MM.1S (cell line): ENCODE measurements at regions not wholly inside any gene's neighbourhood (a gene's known extent, or its start where the extent isn't known, plus 50 kb on each side); places are given as distances from the start of the nearest gene placed in this dataset.
A peak's percentile ranks its signal among the peaks of the same experiment; 100 is the strongest.

ENCODE experiments used
- DNase-seq: peaks from one replicate; pipeline ENCODE4 v3.0.0-alpha.2; 2015
- H2AFZ ChIP-seq: fragments of 300-600 bp; sonication (generic); 2 replicates; pipeline ENCODE4 v1.6.0; 2016; ENCODE audit warnings: antibody characterized with exemption, low read length
- H3F3A ChIP-seq: fragments of 300-600 bp; sonication (generic); 2 replicates; pipeline ENCODE4 v1.6.1; 2016; ENCODE audit warnings: mild to moderate bottlenecking, antibody characterized with exemption, low read length, moderate library complexity, mixed read lengths; ENCODE audit not compliant: insufficient read depth
- H3K27ac ChIP-seq: fragments of 300-600 bp; sonication (generic); 2 replicates; pipeline ENCODE4 v1.5.1; 2016; ENCODE audit warnings: mild to moderate bottlenecking, low read length
- H3K27me3 ChIP-seq: fragments of 300-600 bp; sonication (generic); replicated peaks from 2 replicates; pipeline ENCODE4 v1.6.0; 2016; ENCODE audit warnings: low read length; ENCODE audit not compliant: insufficient read depth
- H3K36me3 ChIP-seq: fragments of 300-600 bp; sonication (generic); replicated peaks from 2 replicates; pipeline ENCODE4 v1.6.1; 2016; ENCODE audit warnings: mild to moderate bottlenecking, low read length, mixed read lengths; ENCODE audit not compliant: insufficient read depth
- H3K4me1 ChIP-seq: fragments of 300-600 bp; sonication (generic); 2 replicates; pipeline ENCODE4 v1.6.1; 2016; ENCODE audit warnings: low read length, mixed read lengths
- H3K4me2 ChIP-seq: fragments of 300-600 bp; sonication (generic); 2 replicates; pipeline ENCODE4 v1.6.0; 2016; ENCODE audit warnings: low read depth, low read length
- H3K4me3 ChIP-seq: fragments of 300-600 bp; sonication (generic); 2 replicates; pipeline ENCODE4 v1.5.1; 2016; ENCODE audit warnings: low read length, mixed read lengths
- H3K79me2 ChIP-seq: fragments of 300-600 bp; sonication (generic); 2 replicates; pipeline ENCODE4 v1.6.1; 2016; ENCODE audit warnings: mixed run types, low read length, mixed read lengths
- H3K9ac ChIP-seq: fragments of 300-600 bp; sonication (generic); 2 replicates; pipeline ENCODE4 v1.6.1; 2016; ENCODE audit warnings: low read length, mixed read lengths
- H3K9me2 ChIP-seq: fragments of 300-600 bp; sonication (generic); replicated peaks from 2 replicates; pipeline ENCODE4 v1.6.1; 2016; ENCODE audit warnings: mild to moderate bottlenecking, low read length, mixed read lengths; ENCODE audit not compliant: insufficient read depth
- H3K9me3 ChIP-seq: fragments of 300-600 bp; sonication (generic); replicated peaks from 2 replicates; pipeline ENCODE4 v1.6.1; 2016; ENCODE audit warnings: mild to moderate bottlenecking, low read length, mixed read lengths; ENCODE audit not compliant: insufficient read depth
- H4K20me1 ChIP-seq: fragments of 300-600 bp; sonication (generic); 2 replicates; pipeline ENCODE4 v1.6.1; 2016; ENCODE audit warnings: mild to moderate bottlenecking, low read length, moderate library complexity, mixed read lengths; ENCODE audit not compliant: insufficient read depth
- CTCF ChIP-seq: fragments of 300-600 bp; sonication (generic); IDR thresholded peaks from 2 replicates; pipeline ENCODE4 v1.5.1; 2016; ENCODE audit warnings: antibody characterized with exemption, low read length, mixed read lengths
- EZH2 ChIP-seq: fragments of 300-600 bp; sonication (generic); optimal IDR thresholded peaks from 2 replicates; pipeline ENCODE3; 2017; ENCODE audit warnings: low read depth, mild to moderate bottlenecking, antibody characterized with exemption, low read length, mixed read lengths
- EZH2phosphoT487 ChIP-seq: fragments of 300-600 bp; sonication (generic); IDR thresholded peaks from 2 replicates; pipeline ENCODE4 v1.6.1; 2018; ENCODE audit warnings: antibody characterized with exemption, low read length

GRCh38 chr14:106686533-106686932, 1160.2 kb downstream of the TMEM121 start:
- Histone ChIP-seq H3K9me2 (no peaks in the 10 kb centered on the region), H3K27ac (no peak overlapping the region), H3F3A (no peaks in the 10 kb centered on the region), H3K4me2 (no peak overlapping the region), H3K27me3 (no peaks in the 10 kb centered on the region), H3K4me3 (no peak overlapping the region), H3K9ac (no peak overlapping the region), H3K79me2 (no peaks in the 10 kb centered on the region), H4K20me1 (no peaks in the 10 kb centered on the region), H3K4me1 (no peaks in the 10 kb centered on the region), H3K9me3 (no peaks in the 10 kb centered on the region), H3K36me3 (no peaks in the 10 kb centered on the region), H2AFZ (no peak overlapping the region)
- no peak for DNase-seq
- no peak for TF ChIP-seq EZH2
- TF ChIP-seq EZH2phosphoT487, result no peak
- no peak for TF ChIP-seq CTCF

GRCh38 chr14:106690333-106690891, 1164.0 kb downstream of the TMEM121 start:
- H3K9ac ChIP-seq, result no peak overlapping the region
- no peaks in the 10 kb centered on the region for H3K79me2 ChIP-seq
- no peak overlapping the region for H2AFZ ChIP-seq
- TF ChIP-seq CTCF (no peak), EZH2 (no peak), EZH2phosphoT487 (no peak)
- no peaks in the 10 kb centered on the region for H3K27me3 ChIP-seq
- no peaks in the 10 kb centered on the region for H3K9me2 ChIP-seq
- H3K4me1 ChIP-seq, result no peaks in the 10 kb centered on the region
- H3K27ac ChIP-seq, result no peak overlapping the region
- H3K36me3 ChIP-seq, result no peaks in the 10 kb centered on the region
- no peak for DNase-seq
- no peak overlapping the region for H3K4me3 ChIP-seq
- no peaks in the 10 kb centered on the region for H3K9me3 ChIP-seq
- no peaks in the 10 kb centered on the region for H4K20me1 ChIP-seq
- no peak overlapping the region for H3K4me2 ChIP-seq
- H3F3A ChIP-seq, result no peaks in the 10 kb centered on the region

GRCh38 chr14:106691601-106692291, 1165.4 kb downstream of the TMEM121 start:
- Histone ChIP-seq H3K27ac (no peak overlapping the region), H3F3A (no peaks in the 10 kb centered on the region), H3K9me2 (no peaks in the 10 kb centered on the region), H3K27me3 (no peaks in the 10 kb centered on the region), H3K9ac (no peak overlapping the region), H3K79me2 (no peaks in the 10 kb centered on the region), H3K4me2 (no peak overlapping the region), H3K36me3 (no peaks in the 10 kb centered on the region), H3K4me1 (no peaks in the 10 kb centered on the region), H3K9me3 (no peaks in the 10 kb centered on the region), H2AFZ (no peak overlapping the region), H3K4me3 (no peak overlapping the region), H4K20me1 (no peaks in the 10 kb centered on the region)
- DNase-seq, result peak; percentile 87
- TF ChIP-seq CTCF (peak; percentile 83), EZH2phosphoT487 (no peak), EZH2 (no peak)
